Mesendoderm (in vitro differentiated cells): ENCODE measurements at regions not wholly inside any gene's neighbourhood (a gene's known extent, or its start where the extent isn't known, plus 50 kb on each side); places are given as distances from the start of the nearest gene placed in this dataset.

Experiments
- DNase-seq: peaks from one replicate; pipeline ENCODE4 v3.0.0; 2013
- H2AK5ac ChIP-seq: 2 replicates; pipeline ENCODE4 v1.6.1; 2013; ENCODE audit warnings: low read length, inconsistent platforms
- H2BK120ac ChIP-seq: 2 replicates; pipeline ENCODE4 v1.6.1; 2013; ENCODE audit warnings: low read depth, mild to moderate bottlenecking, low read length, moderate library complexity, mixed read lengths
- H2BK15ac ChIP-seq: replicated peaks from 2 replicates; pipeline ENCODE4 v1.6.1; 2013; ENCODE audit warnings: low read depth, mild to moderate bottlenecking, moderate library complexity
- H2BK5ac ChIP-seq: 2 replicates; pipeline ENCODE4 v1.6.1; 2013; ENCODE audit warnings: low read length, inconsistent platforms
- H3K18ac ChIP-seq: 2 replicates; pipeline ENCODE4 v1.6.1; 2013; ENCODE audit warnings: mild to moderate bottlenecking, low read length, mixed read lengths
- H3K23ac ChIP-seq: one replicate; pipeline ENCODE4 v1.6.1; 2013; ENCODE audit warnings: low read length
- H3K27ac ChIP-seq: 2 replicates; pipeline ENCODE4 v1.5.1; 2013; ENCODE audit warnings: low read depth, mild to moderate bottlenecking, inconsistent platforms, low read length, moderate library complexity
- H3K27me3 ChIP-seq: 2 replicates; pipeline ENCODE4 v1.6.1; 2013; ENCODE audit warnings: low read length, control low read depth, mild to moderate bottlenecking, inconsistent platforms; ENCODE audit not compliant: insufficient read depth, poor library complexity
- H3K36me3 ChIP-seq: 2 replicates; pipeline ENCODE4 v1.6.1; 2013; ENCODE audit warnings: low read length, inconsistent platforms; ENCODE audit not compliant: control insufficient read depth, insufficient read depth
- H3K4ac ChIP-seq: one replicate; pipeline ENCODE4 v1.6.1; 2013; ENCODE audit warnings: low read depth, mild to moderate bottlenecking, low read length, moderate library complexity
- H3K4me1 ChIP-seq: 2 replicates; pipeline ENCODE4 v1.6.1; 2013; ENCODE audit warnings: low read depth, low read length, inconsistent platforms; ENCODE audit not compliant: control insufficient read depth
- H3K4me2 ChIP-seq: 2 replicates; pipeline ENCODE4 v1.6.1; 2013; ENCODE audit warnings: low read length
- H3K4me3 ChIP-seq: 2 replicates; pipeline ENCODE4 v1.5.1; 2013; ENCODE audit warnings: mild to moderate bottlenecking, low read length
- H3K56ac ChIP-seq: one replicate; pipeline ENCODE4 v1.6.1; 2013; ENCODE audit warnings: low read length
- H3K79me1 ChIP-seq: 2 replicates; pipeline ENCODE4 v1.6.1; 2013; ENCODE audit warnings: low read length, inconsistent platforms
- H3K79me2 ChIP-seq: 2 replicates; pipeline ENCODE4 v1.6.1; 2013; ENCODE audit warnings: mild to moderate bottlenecking, low read length; ENCODE audit not compliant: control insufficient read depth, insufficient read depth
- H3K9ac ChIP-seq: 2 replicates; pipeline ENCODE4 v1.6.1; 2013; ENCODE audit warnings: low read length, inconsistent platforms
- H4K5ac ChIP-seq: one replicate; pipeline ENCODE4 v1.6.1; 2013; ENCODE audit warnings: low read length
- H4K8ac ChIP-seq: one replicate; pipeline ENCODE4 v1.6.1; 2013; ENCODE audit warnings: low read depth, mild to moderate bottlenecking, control low read depth, low read length, moderate library complexity
- WGBS: extraction: QIAGEN DNeasy Blood & Tissue Kit; methylation state at CpG from one replicate; pipeline ENCODE4 v1.1.7; 2013; ENCODE audit warnings: low lambda C conversion rate, missing lambda C conversion rate; ENCODE audit not compliant: insufficient coverage; ENCODE audit errors: extremely low coverage; 5-methylcytosine and 5-hydroxymethylcytosine counted together

DNA sequence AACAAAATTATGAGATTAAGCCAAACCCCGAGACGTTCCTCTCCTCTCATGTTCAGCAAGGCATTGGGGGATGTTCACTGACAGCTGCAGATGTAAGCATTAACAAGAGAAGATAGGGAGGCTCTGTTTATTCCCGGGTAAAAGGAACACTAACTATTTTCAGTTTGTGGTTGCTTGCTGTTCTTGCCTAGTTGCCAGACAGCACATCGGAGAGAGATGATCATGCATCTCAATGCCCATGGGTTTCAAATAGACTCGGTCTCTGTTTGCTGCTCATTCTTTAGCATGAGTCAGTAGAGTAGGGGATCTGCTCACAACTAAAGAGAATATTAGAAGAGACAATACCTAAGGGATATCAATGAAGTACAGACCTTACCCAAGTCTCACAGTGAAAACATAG lies 78.3 kb downstream of the TMEM100 start:
- no CpG with 5 or more reads among the region's 5 CpGs for WGBS
- H3K79me1 ChIP-seq: no peaks in the 10 kb centered on the region

GRCh38 chr17:55642741-55643140 lies 79.9 kb downstream of the TMEM100 start:
- DNase-seq: peak; percentile 52
- H3K27ac ChIP-seq: no peak overlapping the region
- no CpG with 5 or more reads among the region's 1 CpG for WGBS
- no peak overlapping the region for H2BK120ac ChIP-seq
- H3K79me1 ChIP-seq: no peaks in the 10 kb centered on the region
- no peaks in the 10 kb centered on the region for H3K27me3 ChIP-seq
- H3K56ac ChIP-seq: no peak overlapping the region
- no peak overlapping the region for H3K23ac ChIP-seq
- H4K8ac ChIP-seq: no peak overlapping the region
- H2AK5ac ChIP-seq: no peak overlapping the region
- H3K4me3 ChIP-seq: no peak overlapping the region
- H4K5ac ChIP-seq: no peak overlapping the region
- no peak overlapping the region for H3K9ac ChIP-seq
- H3K4me1 ChIP-seq: no peaks in the 10 kb centered on the region
- H2BK15ac ChIP-seq: no peak overlapping the region
- H2BK5ac ChIP-seq: no peak overlapping the region
- H3K79me2 ChIP-seq: no peaks in the 10 kb centered on the region
- no peak overlapping the region for H3K4ac ChIP-seq
- no peak overlapping the region for H3K4me2 ChIP-seq
- no peaks in the 10 kb centered on the region for H3K36me3 ChIP-seq
- no peak overlapping the region for H3K18ac ChIP-seq

More for the DNA sequence above, 78.3 kb downstream of the TMEM100 start:
- DNase-seq: no peak
- H4K5ac ChIP-seq: no peak overlapping the region
- no peak overlapping the region for H4K8ac ChIP-seq
- H3K79me2 ChIP-seq: no peaks in the 10 kb centered on the region
- no peak overlapping the region for H3K27ac ChIP-seq
- no peaks in the 10 kb centered on the region for H3K36me3 ChIP-seq
- no peak overlapping the region for H3K18ac ChIP-seq
- no peak overlapping the region for H3K9ac ChIP-seq
- H3K56ac ChIP-seq: no peak overlapping the region
- H3K4me3 ChIP-seq: no peak overlapping the region
- H2BK15ac ChIP-seq: no peak overlapping the region
- H2BK120ac ChIP-seq: no peak overlapping the region
- H3K4ac ChIP-seq: no peak overlapping the region
- no peak overlapping the region for H2BK5ac ChIP-seq
- no peaks in the 10 kb centered on the region for H3K4me1 ChIP-seq
- H3K4me2 ChIP-seq: no peak overlapping the region
- no peaks in the 10 kb centered on the region for H3K27me3 ChIP-seq
- H2AK5ac ChIP-seq: no peak overlapping the region
- H3K23ac ChIP-seq: no peak overlapping the region

DNA sequence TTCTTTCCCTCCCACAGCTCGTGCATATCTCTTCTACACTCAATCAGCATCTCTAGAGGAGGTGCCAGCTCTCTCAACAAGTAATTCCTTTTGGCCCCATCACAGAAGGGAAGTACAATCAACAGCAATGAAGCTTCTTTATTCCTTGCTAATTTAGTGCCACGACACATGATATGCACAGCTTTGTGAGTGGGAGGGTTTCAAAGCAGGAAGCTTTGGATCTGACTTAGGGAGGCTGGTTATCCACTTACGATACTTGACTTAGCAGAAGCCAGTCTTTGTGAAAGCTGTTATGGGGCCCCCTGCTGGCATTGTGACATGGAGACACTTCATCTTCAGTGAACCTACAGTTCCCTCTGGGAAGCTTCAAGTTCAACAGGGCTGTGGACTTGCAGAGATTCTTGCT lies 81.0 kb downstream of the TMEM100 start:
- Histone ChIP-seq H3K56ac (no peak overlapping the region), H3K4me2 (no peak overlapping the region), H2BK120ac (no peak overlapping the region), H3K9ac (no peak overlapping the region), H2AK5ac (no peak overlapping the region), H3K4me3 (no peak overlapping the region), H3K4ac (no peak overlapping the region), H3K4me1 (no peaks in the 10 kb centered on the region), H4K5ac (no peak overlapping the region), H2BK15ac (no peak overlapping the region), H3K27me3 (no peaks in the 10 kb centered on the region), H3K36me3 (no peaks in the 10 kb centered on the region), H3K27ac (no peak overlapping the region), H2BK5ac (no peak overlapping the region), H3K18ac (no peak overlapping the region), H3K23ac (no peak overlapping the region), H3K79me1 (no peaks in the 10 kb centered on the region), H4K8ac (no peak overlapping the region), H3K79me2 (no peaks in the 10 kb centered on the region)
- DNase-seq: peak; percentile 95
- WGBS: no CpG with 5 or more reads among the region's 3 CpGs

- no peak overlapping the region for H4K8ac ChIP-seq
These were observed 83.6 kb downstream of the TMEM100 start for GRCh38 chr17:55639096-55639495.

GRCh38 chr17:55635253-55635914 lies 87.3 kb downstream of the TMEM100 start:
- Histone ChIP-seq H2BK15ac (no peak overlapping the region), H3K27me3 (no peaks in the 10 kb centered on the region), H2BK120ac (no peak overlapping the region), H3K4me1 (peaks cover 2% of the 10 kb centered on the region), H3K36me3 (no peaks in the 10 kb centered on the region), H3K4me2 (no peak overlapping the region), H3K56ac (no peak overlapping the region), H4K8ac (no peak overlapping the region), H3K27ac (no peak overlapping the region), H3K79me1 (no peaks in the 10 kb centered on the region), H4K5ac (no peak overlapping the region), H3K23ac (no peak overlapping the region), H2BK5ac (no peak overlapping the region), H3K18ac (no peak overlapping the region), H3K9ac (no peak overlapping the region), H3K4ac (no peak overlapping the region), H3K4me3 (no peak overlapping the region), H3K79me2 (no peaks in the 10 kb centered on the region), H2AK5ac (no peak overlapping the region)
- DNase-seq: no peak
- WGBS: no CpG with 5 or more reads among the region's 5 CpGs

More at GRCh38 chr17:55639096-55639495, 83.6 kb downstream of the TMEM100 start:
- Histone ChIP-seq H3K56ac (no peak overlapping the region), H2AK5ac (no peak overlapping the region), H3K27ac (no peak overlapping the region), H3K4me1 (peaks cover 2% of the 10 kb centered on the region), H3K79me2 (no peaks in the 10 kb centered on the region), H3K18ac (peak overlapping the region; percentile 53), H3K79me1 (no peaks in the 10 kb centered on the region), H2BK5ac (no peak overlapping the region), H2BK120ac (peak overlapping the region; percentile 84), H4K5ac (no peak overlapping the region), H3K4ac (no peak overlapping the region), H3K23ac (no peak overlapping the region), H3K4me3 (no peak overlapping the region), H3K36me3 (no peaks in the 10 kb centered on the region), H3K4me2 (no peak overlapping the region), H3K27me3 (no peaks in the 10 kb centered on the region), H3K9ac (no peak overlapping the region), H2BK15ac (no peak overlapping the region)
- DNase-seq: peak; percentile 85
- no CpG with 5 or more reads among the region's 4 CpGs for WGBS

- Histone ChIP-seq H3K56ac (no peak overlapping the region), H4K8ac (no peak overlapping the region), H3K4me2 (no peak overlapping the region), H3K79me2 (no peaks in the 10 kb centered on the region), H3K4me3 (no peak overlapping the region), H3K4ac (no peak overlapping the region), H2BK120ac (no peak overlapping the region), H3K18ac (no peak overlapping the region), H3K27ac (no peak overlapping the region), H2AK5ac (no peak overlapping the region), H3K79me1 (no peaks in the 10 kb centered on the region), H2BK5ac (no peak overlapping the region), H3K36me3 (no peaks in the 10 kb centered on the region), H4K5ac (no peak overlapping the region), H3K9ac (no peak overlapping the region), H3K27me3 (no peaks in the 10 kb centered on the region), H2BK15ac (no peak overlapping the region), H3K23ac (no peak overlapping the region), H3K4me1 (peaks cover 2% of the 10 kb centered on the region)
- no CpG with 5 or more reads among the region's 3 CpGs for WGBS
- no peak for DNase-seq
These were observed 88.0 kb downstream of the TMEM100 start for GRCh38 chr17:55634702-55635101.
